ENCODE measurements at regions not wholly inside any gene's neighbourhood (a gene's known extent, or its start where the extent isn't known, plus 50 kb on each side); places are given as distances from the start of the nearest gene placed in this dataset.

DNA sequence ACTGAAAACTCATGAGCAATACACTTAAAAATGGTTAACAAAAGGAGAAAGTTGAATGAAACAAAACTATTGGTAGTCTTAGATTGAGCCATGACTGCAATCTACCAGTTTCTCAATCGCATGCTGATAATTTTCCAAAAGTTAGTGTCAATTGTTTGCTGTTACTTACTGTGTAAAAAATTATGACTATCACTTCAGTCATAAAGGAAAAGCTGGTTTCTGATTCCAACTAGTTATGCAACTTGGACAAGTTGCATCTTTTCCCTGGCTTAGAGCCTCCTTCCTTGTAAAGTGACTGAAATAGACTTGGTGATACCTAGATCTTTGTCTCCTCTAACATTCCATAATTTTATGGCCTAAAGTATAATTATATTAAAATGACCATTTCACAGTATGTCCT, 88.3 kb upstream of the PAK5 start:
- DNase-seq (no peak), ATAC-seq (no peak)
- Mint-ChIP-seq H3K27ac (no peak overlapping the region), H3K36me3 (ENCODE audit: low read depth) (no peaks in the 10 kb centered on the region), H3K9me3 (no peaks in the 10 kb centered on the region), H3K4me3 (no peak overlapping the region), H3K27me3 (no peaks in the 10 kb centered on the region), H3K4me1 (ENCODE audit: low read depth) (no peaks in the 10 kb centered on the region)
- intact Hi-C loops (cut with micrococcal nuclease): no loop called here
- ChIA-PET POLR2A (no interaction called here), CTCF (no interaction called here)
- TF ChIP-seq, protein P1, sequence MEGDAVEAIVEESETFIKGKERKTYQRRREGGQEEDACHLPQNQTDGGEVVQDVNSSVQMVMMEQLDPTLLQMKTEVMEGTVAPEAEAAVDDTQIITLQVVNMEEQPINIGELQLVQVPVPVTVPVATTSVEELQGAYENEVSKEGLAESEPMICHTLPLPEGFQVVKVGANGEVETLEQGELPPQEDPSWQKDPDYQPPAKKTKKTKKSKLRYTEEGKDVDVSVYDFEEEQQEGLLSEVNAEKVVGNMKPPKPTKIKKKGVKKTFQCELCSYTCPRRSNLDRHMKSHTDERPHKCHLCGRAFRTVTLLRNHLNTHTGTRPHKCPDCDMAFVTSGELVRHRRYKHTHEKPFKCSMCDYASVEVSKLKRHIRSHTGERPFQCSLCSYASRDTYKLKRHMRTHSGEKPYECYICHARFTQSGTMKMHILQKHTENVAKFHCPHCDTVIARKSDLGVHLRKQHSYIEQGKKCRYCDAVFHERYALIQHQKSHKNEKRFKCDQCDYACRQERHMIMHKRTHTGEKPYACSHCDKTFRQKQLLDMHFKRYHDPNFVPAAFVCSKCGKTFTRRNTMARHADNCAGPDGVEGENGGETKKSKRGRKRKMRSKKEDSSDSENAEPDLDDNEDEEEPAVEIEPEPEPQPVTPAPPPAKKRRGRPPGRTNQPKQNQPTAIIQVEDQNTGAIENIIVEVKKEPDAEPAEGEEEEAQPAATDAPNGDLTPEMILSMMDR (IDR thresholded peaks at IDR 0.05): no peak

DNA sequence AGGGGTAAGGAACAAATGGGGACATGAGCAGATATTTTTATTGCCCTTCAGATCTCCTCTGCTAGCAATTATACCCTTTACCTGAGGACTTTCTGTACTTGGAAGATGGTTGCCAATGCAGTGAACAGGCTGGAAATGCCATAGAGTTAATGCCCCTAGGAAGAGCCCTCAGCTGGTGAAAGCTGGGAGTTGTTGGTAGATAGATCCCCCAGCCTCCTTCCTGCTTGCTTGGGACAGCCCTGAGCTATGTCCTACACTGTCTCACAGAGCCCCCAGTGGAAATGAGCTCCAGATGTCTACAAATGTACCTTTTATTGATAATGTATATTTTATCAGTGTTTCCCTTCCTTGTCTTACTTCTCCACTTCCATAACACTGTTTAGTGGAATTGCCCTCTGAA, 87.6 kb upstream of the PAK5 start:
- TF ChIP-seq, protein P1 (IDR thresholded peaks at IDR 0.05): no peak
- Mint-ChIP-seq H3K27me3 (no peaks in the 10 kb centered on the region), H3K9me3 (no peaks in the 10 kb centered on the region), H3K4me1 (ENCODE audit: low read depth) (no peaks in the 10 kb centered on the region), H3K36me3 (ENCODE audit: low read depth) (no peaks in the 10 kb centered on the region), H3K4me3 (no peak overlapping the region), H3K27ac (no peak overlapping the region)
- no peak for DNase-seq
- POLR2A ChIA-PET: no interaction called here
- CTCF ChIA-PET: no interaction called here
- intact Hi-C loops (cut with micrococcal nuclease): no loop called here
- ATAC-seq: no peak

GRCh38 chr20:9926007-9926406, 87.1 kb upstream of the PAK5 start:
- no peak for ATAC-seq
- intact Hi-C loops (cut with micrococcal nuclease): no loop called here
- H3K27me3 Mint-ChIP-seq: no peaks in the 10 kb centered on the region
- no peaks in the 10 kb centered on the region for H3K36me3 Mint-ChIP-seq (ENCODE audit: low read depth)
- TF ChIP-seq, protein P1 (IDR thresholded peaks at IDR 0.05): no peak
- ChIA-PET CTCF (no interaction called here), POLR2A (no interaction called here)
- no peaks in the 10 kb centered on the region for H3K9me3 Mint-ChIP-seq
- DNase-seq: no peak
- no peaks in the 10 kb centered on the region for H3K4me1 Mint-ChIP-seq (ENCODE audit: low read depth)
- no peak overlapping the region for H3K27ac Mint-ChIP-seq
- no peak overlapping the region for H3K4me3 Mint-ChIP-seq

GRCh38 chr20:9923648-9924047, 84.8 kb upstream of the PAK5 start:
- ChIA-PET POLR2A (no interaction called here), CTCF (interaction anchor here (1.0 to 1.5 kb wide), 2 partner anchors 11 to 307 kb away, joined by 3 to 5 read pairs; no protein-coding TSS in a partner anchor)
- intact Hi-C loops (cut with micrococcal nuclease): no loop called here
- H3K9me3 Mint-ChIP-seq: no peaks in the 10 kb centered on the region
- H3K4me1 Mint-ChIP-seq (ENCODE audit: low read depth): no peaks in the 10 kb centered on the region
- ATAC-seq (no peak), DNase-seq (no peak)
- no peak overlapping the region for H3K4me3 Mint-ChIP-seq
- TF ChIP-seq, protein P1 (IDR thresholded peaks at IDR 0.05): no peak
- no peaks in the 10 kb centered on the region for H3K27me3 Mint-ChIP-seq
- H3K36me3 Mint-ChIP-seq (ENCODE audit: low read depth): no peaks in the 10 kb centered on the region
- no peak overlapping the region for H3K27ac Mint-ChIP-seq

DNA sequence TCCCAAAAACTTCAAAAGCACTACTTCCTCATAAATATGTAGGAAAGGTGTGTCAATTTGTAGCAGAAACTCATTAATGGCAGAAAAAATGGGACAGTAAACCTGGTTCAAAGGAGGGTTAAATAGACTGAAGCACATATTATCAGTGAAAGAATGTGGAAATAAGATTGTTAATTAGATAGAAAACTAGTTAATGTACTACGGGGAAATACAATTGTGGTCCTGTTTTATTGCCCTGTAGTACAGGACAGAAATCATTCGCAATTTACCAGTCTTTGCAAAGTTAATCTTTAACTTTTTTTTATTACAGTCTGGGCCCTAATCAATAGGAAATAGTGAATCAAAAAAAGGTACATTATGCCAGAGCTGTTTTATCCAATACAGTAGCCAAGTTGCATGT, 82.0 kb upstream of the PAK5 start:
- CTCF ChIA-PET: interaction anchor here (2.4 kb wide), 1 partner anchor 8 kb away, joined by 11 read pairs; no protein-coding TSS in a partner anchor
- no peak overlapping the region for H3K27ac Mint-ChIP-seq
- intact Hi-C loops (cut with micrococcal nuclease): no loop called here

More for the DNA sequence above, 82.0 kb upstream of the PAK5 start:
- DNase-seq (no peak), ATAC-seq (no peak)
- TF ChIP-seq, protein P1 (IDR thresholded peaks at IDR 0.05): no peak
- Mint-ChIP-seq H3K4me1 (ENCODE audit: low read depth) (no peaks in the 10 kb centered on the region), H3K27me3 (peaks cover 1% of the 10 kb centered on the region), H3K9me3 (no peaks in the 10 kb centered on the region), H3K36me3 (ENCODE audit: low read depth) (no peaks in the 10 kb centered on the region), H3K4me3 (no peak overlapping the region)
- POLR2A ChIA-PET: no interaction called here
